ENCODE measurements at regions not wholly inside any gene's neighbourhood (a gene's known extent, or its start where the extent isn't known, plus 50 kb on each side); places are given as distances from the start of the nearest gene placed in this dataset.

- TF ChIP-seq ESRRG (CRISPR knock-in tag; IDR thresholded peaks at IDR 0.05) (no peak), TCF4 (CRISPR knock-in tag; IDR thresholded peaks at IDR 0.05; ENCODE audit: borderline replicate concordance) (no peak), CSDC2 (CRISPR knock-in tag; IDR thresholded peaks at IDR 0.05) (no peak), RARB (CRISPR knock-in tag; IDR thresholded peaks at IDR 0.05) (no peak), ZFP3 (CRISPR knock-in tag; IDR thresholded peaks at IDR 0.05) (no peak), ARNTL (CRISPR knock-in tag; IDR thresholded peaks at IDR 0.05; ENCODE audit: borderline replicate concordance, low read depth) (no peak), GLIS3 (CRISPR knock-in tag; IDR thresholded peaks at IDR 0.05) (no peak), CREB5 (CRISPR knock-in tag; IDR thresholded peaks at IDR 0.05; ENCODE audit: low read depth) (no peak), ISL1 (CRISPR knock-in tag; IDR thresholded peaks at IDR 0.05) (no peak), POU6F1 (CRISPR knock-in tag; IDR thresholded peaks at IDR 0.05; ENCODE audit: borderline replicate concordance, low read depth) (no peak), ZNF8 (CRISPR knock-in tag; IDR thresholded peaks at IDR 0.05) (no peak)
These were observed 741.4 kb downstream of the KCNT2 start for GRCh38 chr1:195866781-195867222.
